ENCODE measurements at regions not wholly inside any gene's neighbourhood (a gene's known extent, or its start where the extent isn't known, plus 50 kb on each side); places are given as distances from the start of the nearest gene placed in this dataset.
"Not testable (repeated sequence)": the region's sequence is repeated elsewhere in the genome, so short reads cannot be mapped to it uniquely, and the experiment has no call there.

GRCh38 chr6:90885611-90886056 lies 298.8 kb upstream of the MAP3K7 start:
- CTCF ChIA-PET, result no interaction called here
- no peak for TF ChIP-seq EZH2 (IDR thresholded peaks at IDR 0.05; ENCODE audit: borderline replicate concordance, low read depth, low read length, poor library complexity, severe bottlenecking)
- TF ChIP-seq, protein P1, sequence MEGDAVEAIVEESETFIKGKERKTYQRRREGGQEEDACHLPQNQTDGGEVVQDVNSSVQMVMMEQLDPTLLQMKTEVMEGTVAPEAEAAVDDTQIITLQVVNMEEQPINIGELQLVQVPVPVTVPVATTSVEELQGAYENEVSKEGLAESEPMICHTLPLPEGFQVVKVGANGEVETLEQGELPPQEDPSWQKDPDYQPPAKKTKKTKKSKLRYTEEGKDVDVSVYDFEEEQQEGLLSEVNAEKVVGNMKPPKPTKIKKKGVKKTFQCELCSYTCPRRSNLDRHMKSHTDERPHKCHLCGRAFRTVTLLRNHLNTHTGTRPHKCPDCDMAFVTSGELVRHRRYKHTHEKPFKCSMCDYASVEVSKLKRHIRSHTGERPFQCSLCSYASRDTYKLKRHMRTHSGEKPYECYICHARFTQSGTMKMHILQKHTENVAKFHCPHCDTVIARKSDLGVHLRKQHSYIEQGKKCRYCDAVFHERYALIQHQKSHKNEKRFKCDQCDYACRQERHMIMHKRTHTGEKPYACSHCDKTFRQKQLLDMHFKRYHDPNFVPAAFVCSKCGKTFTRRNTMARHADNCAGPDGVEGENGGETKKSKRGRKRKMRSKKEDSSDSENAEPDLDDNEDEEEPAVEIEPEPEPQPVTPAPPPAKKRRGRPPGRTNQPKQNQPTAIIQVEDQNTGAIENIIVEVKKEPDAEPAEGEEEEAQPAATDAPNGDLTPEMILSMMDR (conservative IDR thresholded peaks at IDR 0.05; ENCODE audit: low read depth, low read length), result no peak
- BruUV-seq (replicated peaks), result no TSS peak

GRCh38 chr6:90885137-90885536 lies 298.3 kb upstream of the MAP3K7 start:
- H3K9me3 ChIP-seq (ENCODE audit: low read depth, low read length, poor library complexity, severe bottlenecking); POLR2A ChIA-PET (ENCODE audit: low non-redundant PET); H3K27ac ChIP-seq (ENCODE audit: low read depth, low read length, poor library complexity, severe bottlenecking); H3K27me3 ChIP-seq (replicated peaks; ENCODE audit: insufficient read depth, low read depth, low read length, poor library complexity); intact Hi-C loops (cut with micrococcal nuclease; ENCODE audit: unreplicated experiment); CTCF ChIA-PET; H3K4me1 ChIP-seq (ENCODE audit: insufficient read depth, low read length, poor library complexity, severe bottlenecking); H3K36me3 ChIP-seq (ENCODE audit: insufficient read depth, low read length, poor library complexity, severe bottlenecking); BruUV-seq (replicated peaks); DNase-seq (ENCODE audit: low spot score); H3K4me3 ChIP-seq (ENCODE audit: low read depth, low read length, poor library complexity, severe bottlenecking): not testable (repeated sequence)

More at GRCh38 chr6:90885611-90886056, 298.8 kb upstream of the MAP3K7 start:
- no peak overlapping the region for H3K4me3 ChIP-seq (ENCODE audit: low read depth, low read length, poor library complexity, severe bottlenecking)
- no peak overlapping the region for H3K27ac ChIP-seq (ENCODE audit: low read depth, low read length, poor library complexity, severe bottlenecking)
- no peaks in the 10 kb centered on the region for H3K9me3 ChIP-seq (ENCODE audit: low read depth, low read length, poor library complexity, severe bottlenecking)
- peaks cover 2% of the 10 kb centered on the region for H3K4me1 ChIP-seq (ENCODE audit: insufficient read depth, low read length, poor library complexity, severe bottlenecking)
- intact Hi-C loops (cut with micrococcal nuclease; ENCODE audit: unreplicated experiment), result no loop called here
- no peak for DNase-seq (ENCODE audit: low spot score)
- POLR2A ChIA-PET (ENCODE audit: low non-redundant PET), result no interaction called here
- H3K36me3 ChIP-seq (ENCODE audit: insufficient read depth, low read length, poor library complexity, severe bottlenecking), result no peaks in the 10 kb centered on the region
- H3K27me3 ChIP-seq (replicated peaks; ENCODE audit: insufficient read depth, low read depth, low read length, poor library complexity), result no peaks in the 10 kb centered on the region

GRCh38 chr6:90877616-90878015 lies 290.7 kb upstream of the MAP3K7 start:
- intact Hi-C loops (cut with micrococcal nuclease; ENCODE audit: unreplicated experiment), result no loop called here
- no TSS peak for BruUV-seq (replicated peaks)
- ChIA-PET CTCF (no interaction called here), POLR2A (ENCODE audit: low non-redundant PET) (no interaction called here)
- Histone ChIP-seq H3K36me3 (ENCODE audit: insufficient read depth, low read length, poor library complexity, severe bottlenecking) (no peaks in the 10 kb centered on the region), H3K4me1 (ENCODE audit: insufficient read depth, low read length, poor library complexity, severe bottlenecking) (no peaks in the 10 kb centered on the region), H3K27me3 (replicated peaks; ENCODE audit: insufficient read depth, low read depth, low read length, poor library complexity) (peaks cover 14% of the 10 kb centered on the region), H3K4me3 (ENCODE audit: low read depth, low read length, poor library complexity, severe bottlenecking) (no peak overlapping the region), H3K9me3 (ENCODE audit: low read depth, low read length, poor library complexity, severe bottlenecking) (no peaks in the 10 kb centered on the region), H3K27ac (ENCODE audit: low read depth, low read length, poor library complexity, severe bottlenecking) (no peak overlapping the region)
- TF ChIP-seq, protein P1 (conservative IDR thresholded peaks at IDR 0.05; ENCODE audit: low read depth, low read length), result no peak
- TF ChIP-seq EZH2 (IDR thresholded peaks at IDR 0.05; ENCODE audit: borderline replicate concordance, low read depth, low read length, poor library complexity, severe bottlenecking), result no peak
- no peak for DNase-seq (ENCODE audit: low spot score)

GRCh38 chr6:90874931-90875330 lies 288.1 kb upstream of the MAP3K7 start:
- no TSS peak for BruUV-seq (replicated peaks)
- POLR2A ChIA-PET (ENCODE audit: low non-redundant PET), result no interaction called here
- CTCF ChIA-PET, result no interaction called here

More at GRCh38 chr6:90874931-90875330, 288.1 kb upstream of the MAP3K7 start:
- no peak for DNase-seq (ENCODE audit: low spot score)
- no peak overlapping the region for H3K27ac ChIP-seq (ENCODE audit: low read depth, low read length, poor library complexity, severe bottlenecking)
- intact Hi-C loops (cut with micrococcal nuclease; ENCODE audit: unreplicated experiment), result no loop called here
- no peak overlapping the region for H3K4me3 ChIP-seq (ENCODE audit: low read depth, low read length, poor library complexity, severe bottlenecking)
- H3K27me3 ChIP-seq (replicated peaks; ENCODE audit: insufficient read depth, low read depth, low read length, poor library complexity), result peaks cover 14% of the 10 kb centered on the region
- no peaks in the 10 kb centered on the region for H3K36me3 ChIP-seq (ENCODE audit: insufficient read depth, low read length, poor library complexity, severe bottlenecking)
- no peaks in the 10 kb centered on the region for H3K9me3 ChIP-seq (ENCODE audit: low read depth, low read length, poor library complexity, severe bottlenecking)
- TF ChIP-seq, protein P1 (conservative IDR thresholded peaks at IDR 0.05; ENCODE audit: low read depth, low read length), result no peak
- TF ChIP-seq EZH2 (IDR thresholded peaks at IDR 0.05; ENCODE audit: borderline replicate concordance, low read depth, low read length, poor library complexity, severe bottlenecking), result no peak
- no peaks in the 10 kb centered on the region for H3K4me1 ChIP-seq (ENCODE audit: insufficient read depth, low read length, poor library complexity, severe bottlenecking)

Measured in A673 (cell line).